ENCODE measurements at regions not wholly inside any gene's neighbourhood (a gene's known extent, or its start where the extent isn't known, plus 50 kb on each side); places are given as distances from the start of the nearest gene placed in this dataset.

DNA sequence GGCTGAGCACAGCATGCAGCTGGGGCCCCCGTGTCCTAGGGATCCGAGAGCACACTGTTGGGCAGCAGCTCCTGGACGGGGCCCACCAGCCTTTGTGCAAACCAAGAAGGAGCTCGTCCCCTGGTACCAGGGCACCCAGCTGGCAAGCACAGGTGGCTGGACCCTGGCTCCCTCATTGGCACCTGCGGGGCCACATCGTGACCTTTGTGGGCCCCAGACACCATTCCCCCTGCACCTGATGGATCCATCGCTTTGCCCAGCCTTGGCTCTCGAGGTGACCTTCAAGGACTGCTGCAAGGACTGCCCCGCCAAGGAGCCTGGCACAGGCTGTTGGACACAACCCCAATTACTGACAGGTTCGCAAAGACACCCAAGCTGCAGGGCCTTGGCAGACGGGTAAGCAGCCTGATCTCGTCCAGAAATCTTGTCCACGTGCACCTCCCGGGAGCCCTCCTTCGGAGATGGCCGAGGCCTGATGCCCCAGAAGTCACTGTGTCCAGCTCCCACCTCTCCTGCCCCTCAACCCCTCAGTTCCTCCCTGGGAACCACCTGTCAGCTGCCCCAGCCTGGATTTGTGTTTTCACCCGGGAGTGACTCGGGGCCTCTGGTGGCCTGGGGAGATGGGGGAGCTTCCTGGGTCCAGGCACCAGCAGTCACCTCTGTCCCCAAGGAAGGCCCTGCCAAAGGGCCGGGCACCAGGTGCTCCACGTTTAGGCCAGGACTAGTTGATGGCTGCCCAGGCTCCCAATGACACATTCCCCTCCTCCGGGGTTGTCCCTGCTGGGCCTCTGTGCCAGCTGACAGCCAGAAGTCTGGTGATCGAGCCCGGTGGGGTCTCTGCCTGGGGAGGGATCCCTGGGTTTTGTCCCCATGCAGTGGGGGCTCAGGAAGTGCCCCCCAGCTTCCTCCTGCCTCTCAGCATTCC, 137.1 kb upstream of the PPP1R26 start:
- H3K9me3 Mint-ChIP-seq = no peaks in the 10 kb centered on the region
- H3K27ac Mint-ChIP-seq = no peak overlapping the region
- no peak for TF ChIP-seq EZH2 (IDR thresholded peaks at IDR 0.05)
- TF ChIP-seq, protein P1, sequence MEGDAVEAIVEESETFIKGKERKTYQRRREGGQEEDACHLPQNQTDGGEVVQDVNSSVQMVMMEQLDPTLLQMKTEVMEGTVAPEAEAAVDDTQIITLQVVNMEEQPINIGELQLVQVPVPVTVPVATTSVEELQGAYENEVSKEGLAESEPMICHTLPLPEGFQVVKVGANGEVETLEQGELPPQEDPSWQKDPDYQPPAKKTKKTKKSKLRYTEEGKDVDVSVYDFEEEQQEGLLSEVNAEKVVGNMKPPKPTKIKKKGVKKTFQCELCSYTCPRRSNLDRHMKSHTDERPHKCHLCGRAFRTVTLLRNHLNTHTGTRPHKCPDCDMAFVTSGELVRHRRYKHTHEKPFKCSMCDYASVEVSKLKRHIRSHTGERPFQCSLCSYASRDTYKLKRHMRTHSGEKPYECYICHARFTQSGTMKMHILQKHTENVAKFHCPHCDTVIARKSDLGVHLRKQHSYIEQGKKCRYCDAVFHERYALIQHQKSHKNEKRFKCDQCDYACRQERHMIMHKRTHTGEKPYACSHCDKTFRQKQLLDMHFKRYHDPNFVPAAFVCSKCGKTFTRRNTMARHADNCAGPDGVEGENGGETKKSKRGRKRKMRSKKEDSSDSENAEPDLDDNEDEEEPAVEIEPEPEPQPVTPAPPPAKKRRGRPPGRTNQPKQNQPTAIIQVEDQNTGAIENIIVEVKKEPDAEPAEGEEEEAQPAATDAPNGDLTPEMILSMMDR (IDR thresholded peaks at IDR 0.05) = no peak
- no peak for TF ChIP-seq EZH2phosphoT487 (IDR thresholded peaks at IDR 0.05)
- peaks cover 22% of the 10 kb centered on the region for H3K4me1 Mint-ChIP-seq
- Histone ChIP-seq H3K4me2 (no peak overlapping the region), H3K27ac (no peak overlapping the region), H4K20me1 (ENCODE audit: low read depth) (peaks cover 3% of the 10 kb centered on the region), H3K4me1 (peaks cover 16% of the 10 kb centered on the region), H2AFZ (replicated peaks) (no peak overlapping the region), H3F3A (ENCODE audit: low read depth) (peaks cover 11% of the 10 kb centered on the region), H3K27me3 (no peaks in the 10 kb centered on the region), H3K36me3 (no peaks in the 10 kb centered on the region), H3K9ac (no peak overlapping the region), H3K4me3 (no peak overlapping the region), H3K79me2 (ENCODE audit: low read depth) (no peaks in the 10 kb centered on the region), H3K9me3 (ENCODE audit: low read depth) (no peaks in the 10 kb centered on the region)
- no peaks in the 10 kb centered on the region for H3K36me3 Mint-ChIP-seq
- no peak overlapping the region for H3K4me3 Mint-ChIP-seq
- DNase-seq (ENCODE audit: low spot score) = no peak
- peaks cover 14% of the 10 kb centered on the region for H3K27me3 Mint-ChIP-seq (ENCODE audit: insufficient read depth, low read depth)

DNA sequence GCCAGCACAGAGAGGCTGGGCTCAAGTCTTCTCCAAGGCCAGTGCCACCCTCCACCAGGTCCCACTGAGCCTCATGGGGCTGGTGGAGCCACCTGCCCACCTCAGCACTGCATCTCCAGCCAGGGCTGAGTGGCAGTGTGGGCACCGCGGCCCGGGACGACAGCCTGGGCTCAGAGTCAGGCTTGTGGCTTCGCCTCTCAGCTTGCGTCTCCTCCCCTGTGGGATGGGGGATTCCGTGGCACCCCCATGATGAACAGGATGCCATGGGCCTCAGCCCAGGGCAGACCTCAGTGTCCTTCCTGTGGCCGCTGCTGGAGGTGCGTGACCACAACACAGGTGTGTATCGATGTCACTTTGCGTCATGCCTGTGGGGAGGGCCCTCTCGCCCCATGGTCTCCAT, 136.4 kb upstream of the PPP1R26 start:
- peaks cover 3% of the 10 kb centered on the region for H4K20me1 ChIP-seq (ENCODE audit: low read depth)
- Mint-ChIP-seq H3K36me3 (no peaks in the 10 kb centered on the region), H3K9me3 (no peaks in the 10 kb centered on the region), H3K27me3 (ENCODE audit: insufficient read depth, low read depth) (peaks cover 14% of the 10 kb centered on the region), H3K4me3 (no peak overlapping the region), H3K27ac (no peak overlapping the region), H3K4me1 (peaks cover 22% of the 10 kb centered on the region)
- H3K4me1 ChIP-seq = peaks cover 16% of the 10 kb centered on the region
- H3K27ac ChIP-seq = no peak overlapping the region
- no peak overlapping the region for H3K9ac ChIP-seq
- no peak for DNase-seq (ENCODE audit: low spot score)
- no peak overlapping the region for H2AFZ ChIP-seq (replicated peaks)
- TF ChIP-seq, protein P1 (IDR thresholded peaks at IDR 0.05) = no peak
- TF ChIP-seq EZH2phosphoT487 (IDR thresholded peaks at IDR 0.05) = no peak
- TF ChIP-seq EZH2 (IDR thresholded peaks at IDR 0.05) = no peak
- H3K4me3 ChIP-seq = no peak overlapping the region
- no peaks in the 10 kb centered on the region for H3K36me3 ChIP-seq
- no peaks in the 10 kb centered on the region for H3K27me3 ChIP-seq
- H3K4me2 ChIP-seq = no peak overlapping the region
- H3K79me2 ChIP-seq (ENCODE audit: low read depth) = no peaks in the 10 kb centered on the region
- peaks cover 11% of the 10 kb centered on the region for H3F3A ChIP-seq (ENCODE audit: low read depth)
- no peaks in the 10 kb centered on the region for H3K9me3 ChIP-seq (ENCODE audit: low read depth)

DNA sequence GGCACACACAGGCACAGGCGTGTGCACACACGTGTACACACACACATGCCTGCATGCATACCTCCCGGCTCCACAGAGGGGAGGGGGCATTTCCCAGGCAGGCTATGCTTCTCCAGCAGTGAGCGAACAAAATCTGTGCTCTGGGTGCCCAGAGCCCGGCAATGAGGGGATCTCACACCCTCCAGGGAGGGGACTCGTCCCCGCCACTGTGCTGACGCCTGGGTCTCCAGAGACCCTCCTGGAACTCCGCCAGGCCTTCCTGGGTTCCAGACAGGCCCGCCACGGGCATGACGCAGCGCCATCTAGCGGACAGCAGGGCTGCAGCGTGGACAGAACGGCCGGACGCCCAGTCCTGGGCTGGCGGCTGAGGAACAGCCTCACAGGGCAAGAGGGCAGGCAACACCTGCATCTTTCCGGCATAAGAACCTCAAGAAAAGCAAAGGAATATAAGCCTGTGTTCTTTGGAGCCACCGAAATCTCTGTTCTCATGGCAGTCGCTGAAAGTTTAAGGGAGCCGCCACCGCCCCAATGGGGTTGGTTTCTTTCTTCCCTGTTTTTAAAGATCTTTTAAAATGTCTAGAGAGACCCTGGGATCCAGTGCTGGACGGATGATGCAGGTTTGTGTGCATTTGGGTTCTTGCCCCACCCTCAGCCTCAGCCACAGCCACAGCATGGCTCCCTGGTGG, 135.6 kb upstream of the PPP1R26 start:
- peak; percentile 90 for DNase-seq (ENCODE audit: low spot score)
- Mint-ChIP-seq H3K4me3 (no peak overlapping the region), H3K4me1 (peaks cover 19% of the 10 kb centered on the region), H3K27me3 (ENCODE audit: insufficient read depth, low read depth) (peaks cover 14% of the 10 kb centered on the region), H3K9me3 (no peaks in the 10 kb centered on the region), H3K27ac (no peak overlapping the region), H3K36me3 (no peaks in the 10 kb centered on the region)
- Histone ChIP-seq H3K27me3 (no peaks in the 10 kb centered on the region), H3F3A (ENCODE audit: low read depth) (peaks cover 11% of the 10 kb centered on the region), H4K20me1 (ENCODE audit: low read depth) (peaks cover 3% of the 10 kb centered on the region), H3K27ac (no peak overlapping the region), H3K4me3 (no peak overlapping the region), H3K4me1 (peaks cover 16% of the 10 kb centered on the region), H3K9me3 (ENCODE audit: low read depth) (no peaks in the 10 kb centered on the region), H3K36me3 (no peaks in the 10 kb centered on the region), H3K79me2 (ENCODE audit: low read depth) (no peaks in the 10 kb centered on the region), H3K4me2 (no peak overlapping the region), H2AFZ (replicated peaks) (no peak overlapping the region), H3K9ac (no peak overlapping the region)
- TF ChIP-seq EZH2 (IDR thresholded peaks at IDR 0.05) = no peak
- TF ChIP-seq, protein P1 (IDR thresholded peaks at IDR 0.05) = peak; percentile 96
